Prostate gland (tissue), 2 donors: ENCODE measurements at regions not wholly inside any gene's neighbourhood (a gene's known extent, or its start where the extent isn't known, plus 50 kb on each side); places are given as distances from the start of the nearest gene placed in this dataset.

Experiments
- POLR2A ChIP-seq: fragments of 450-650 bp; IDR thresholded peaks from one replicate; pipeline ENCODE4 v1.6.1; 2016; ENCODE audit warnings: antibody characterized with exemption, mild to moderate bottlenecking
- POLR2AphosphoS5 ChIP-seq: sonication (generic); formaldehyde crosslinking; IDR thresholded peaks from one replicate; pipeline ENCODE4 v1.6.1; 2017; ENCODE audit warnings: antibody characterized with exemption
- TF ChIP-seq, protein P1 (sequence below), 4 experiments: fragments of 200-600 bp in 2 of 4; fragments of 450-650 bp in 2 of 4; sonication (generic) in 2 of 4; IDR thresholded peaks; 1 replicate in 3 of 4; 2 replicates in 1 of 4; pipeline ENCODE4 v1.5.1; 2016 to 2019; ENCODE audit warnings: antibody characterized with exemption in 4 of 4, mild to moderate bottlenecking in 2 of 4, moderate library complexity in 2 of 4

DNA sequence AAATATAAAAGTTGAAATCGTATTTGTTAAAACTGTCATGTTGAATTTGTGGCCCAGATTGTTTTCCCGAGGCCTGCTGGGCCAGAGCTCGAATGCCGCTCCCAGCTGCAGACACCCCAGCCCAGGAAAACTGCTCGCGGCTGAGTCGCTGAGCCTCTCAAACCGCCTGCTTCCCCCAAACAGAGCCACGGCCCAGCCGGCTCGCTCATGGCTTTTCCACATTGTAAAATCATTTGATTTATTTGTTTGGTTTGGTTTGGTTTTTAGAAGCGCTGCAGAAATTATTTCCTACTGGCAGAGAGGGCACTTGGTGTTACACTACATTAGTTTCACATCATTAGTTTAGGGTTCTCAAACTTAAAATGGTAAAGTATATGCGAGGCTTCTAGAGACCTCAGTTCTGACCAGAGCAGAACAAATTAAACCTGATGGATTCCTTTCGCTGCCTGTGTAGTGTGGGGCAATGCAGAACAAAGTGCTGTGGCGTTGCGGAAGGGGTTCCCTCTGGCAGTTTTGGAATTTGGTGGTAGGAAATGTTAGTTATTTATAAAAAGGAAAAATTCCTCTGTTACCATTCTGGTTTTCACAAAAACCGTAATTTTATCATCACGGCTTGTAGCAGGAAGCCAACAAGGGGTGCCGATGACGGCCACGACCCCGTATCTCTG lies 156.5 kb upstream of the PITX1 start:
- TF ChIP-seq, protein P1, sequence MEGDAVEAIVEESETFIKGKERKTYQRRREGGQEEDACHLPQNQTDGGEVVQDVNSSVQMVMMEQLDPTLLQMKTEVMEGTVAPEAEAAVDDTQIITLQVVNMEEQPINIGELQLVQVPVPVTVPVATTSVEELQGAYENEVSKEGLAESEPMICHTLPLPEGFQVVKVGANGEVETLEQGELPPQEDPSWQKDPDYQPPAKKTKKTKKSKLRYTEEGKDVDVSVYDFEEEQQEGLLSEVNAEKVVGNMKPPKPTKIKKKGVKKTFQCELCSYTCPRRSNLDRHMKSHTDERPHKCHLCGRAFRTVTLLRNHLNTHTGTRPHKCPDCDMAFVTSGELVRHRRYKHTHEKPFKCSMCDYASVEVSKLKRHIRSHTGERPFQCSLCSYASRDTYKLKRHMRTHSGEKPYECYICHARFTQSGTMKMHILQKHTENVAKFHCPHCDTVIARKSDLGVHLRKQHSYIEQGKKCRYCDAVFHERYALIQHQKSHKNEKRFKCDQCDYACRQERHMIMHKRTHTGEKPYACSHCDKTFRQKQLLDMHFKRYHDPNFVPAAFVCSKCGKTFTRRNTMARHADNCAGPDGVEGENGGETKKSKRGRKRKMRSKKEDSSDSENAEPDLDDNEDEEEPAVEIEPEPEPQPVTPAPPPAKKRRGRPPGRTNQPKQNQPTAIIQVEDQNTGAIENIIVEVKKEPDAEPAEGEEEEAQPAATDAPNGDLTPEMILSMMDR (IDR thresholded peaks at IDR 0.05): no peak
- TF ChIP-seq POLR2AphosphoS5 (no peak), POLR2A (no peak)
